SU-DHL-6 (cell line): ENCODE measurements at regions not wholly inside any gene's neighbourhood (a gene's known extent, or its start where the extent isn't known, plus 50 kb on each side); places are given as distances from the start of the nearest gene placed in this dataset.

Experiments used
- CTCF ChIP-seq: fragments of 200-600 bp; sonication (generic); IDR thresholded peaks from one replicate; pipeline ENCODE4 v1.5.1; 2017; ENCODE audit warnings: antibody characterized with exemption, mild to moderate bottlenecking, low read length, moderate library complexity; ENCODE audit not compliant: insufficient read depth, poor library complexity, severe bottlenecking
- EZH2phosphoT487 ChIP-seq: fragments of 200-600 bp; sonication (generic), shearing (Covaris generic); conservative IDR thresholded peaks from 2 replicates; pipeline ENCODE4 v1.6.1; 2018; ENCODE audit warnings: mild to moderate bottlenecking, antibody characterized with exemption, low read length, moderate library complexity, mixed read lengths

GRCh38 chr11:128405714-128406662 is 181.4 kb downstream of the ETS1 start:
- no peak for TF ChIP-seq CTCF
- TF ChIP-seq EZH2phosphoT487, result no peak
